Sigmoid colon (tissue), 4 donors: ENCODE measurements at regions not wholly inside any gene's neighbourhood (a gene's known extent, or its start where the extent isn't known, plus 50 kb on each side); places are given as distances from the start of the nearest gene placed in this dataset.

Source experiments
- CTCF ChIP-seq, 4 experiments: fragments of 450-650 bp in 3 of 4; fragments of 200-600 bp in 1 of 4; IDR thresholded peaks; one replicate each; pipeline ENCODE4 v1.5.1; 2016 to 2019; ENCODE audit warnings: antibody characterized with exemption in 4 of 4, mild to moderate bottlenecking in 3 of 4, moderate library complexity in 2 of 4
- EP300 ChIP-seq, 4 donors: sonication (generic); formaldehyde crosslinking; IDR thresholded peaks; one replicate each; pipeline ENCODE4 v1.6.1; 2017; ENCODE audit warnings: antibody characterized with exemption in 4 of 4
- POLR2A ChIP-seq, 2 donors: fragments of 450-650 bp; IDR thresholded peaks; one replicate each; pipeline ENCODE4 v1.6.1; 2016; ENCODE audit warnings: antibody characterized with exemption in 2 of 2, mild to moderate bottlenecking in 2 of 2, moderate library complexity in 2 of 2
- POLR2AphosphoS5 ChIP-seq, 4 donors: sonication (generic); formaldehyde crosslinking; IDR thresholded peaks; one replicate each; pipeline ENCODE4 v1.6.1; 2017; ENCODE audit warnings: antibody characterized with exemption in 4 of 4

- TF ChIP-seq CTCF (IDR thresholded peaks at IDR 0.05) (no peak), POLR2A (IDR thresholded peaks at IDR 0.05) (no peak), EP300 (IDR thresholded peaks at IDR 0.05) (no peak), POLR2AphosphoS5 (IDR thresholded peaks at IDR 0.05) (no peak)
These were observed 123.7 kb downstream of the UFM1 start for GRCh38 chr13:38473305-38473704.
